Pancreas (tissue), 10 donors: ENCODE measurements at regions not wholly inside any gene's neighbourhood (a gene's known extent, or its start where the extent isn't known, plus 50 kb on each side); places are given as distances from the start of the nearest gene placed in this dataset.

ENCODE experiments used
- ATAC-seq, 4 donors: fragments of 200-7000 bp; cut with Tn5 transposase; one replicate each; pipeline versions ENCODE4 v1.8.0 to v1.9.1; 2020; ENCODE audit warnings: mild to moderate bottlenecking in 4 of 4, moderate library complexity in 4 of 4
- DNase-seq, 6 donors: peaks; one replicate each; pipeline ENCODE4 v3.0.0-alpha.2; 2020
- FAIRE-seq: peaks from 2 replicates; lab custom pipeline; 2012; peaks lifted over from hg19 to GRCh38; lab: Jason Lieb, UNC
- H3K27ac ChIP-seq, 4 donors: fragments of 200-600 bp; sonication (generic); 1 replicate in 3 of 4; 2 replicates in 1 of 4; pipeline versions ENCODE4 v1.5.0 to v1.8.0; 2020
- H3K27me3 ChIP-seq, 4 donors: fragments of 200-600 bp; one replicate each; pipeline ENCODE4 v1.8.0; 2021
- H3K36me3 ChIP-seq, 3 donors: fragments of 200-600 bp; sonication (generic) in 1 of 3; one replicate each; pipeline versions ENCODE4 v1.5.0 to v1.8.0; 2020 to 2021
- H3K4me1 ChIP-seq, 3 donors: fragments of 200-600 bp; one replicate each; pipeline ENCODE4 v1.8.0; 2021
- H3K4me3 ChIP-seq, 4 donors: fragments of 200-600 bp; sonication (generic) in 2 of 4; one replicate each; pipeline versions ENCODE4 v1.5.0 to v1.8.0; 2020 to 2021
- H3K9me3 ChIP-seq, 4 donors: fragments of 200-600 bp; one replicate each; pipeline ENCODE4 v1.8.0; 2021
- WGBS, 2 donors: extraction: QIAGEN DNeasy Blood & Tissue Kit; methylation state at CpG; one replicate each; pipeline ENCODE4 v1.1.7; 2013; 5-methylcytosine and 5-hydroxymethylcytosine counted together
- intact Hi-C, 3 donors: fragments of 100-400 bp; cut with DNase I; formaldehyde crosslinking; loops; one replicate each; pipeline versions ENCODE4 v1.11.1 to v1.14.2; 2022
- TF ChIP-seq, protein P1 (sequence below), 4 donors: fragments of 200-600 bp; sonication (generic) in 3 of 4; IDR thresholded peaks; one replicate each; pipeline versions ENCODE4 v1.5.0 to v1.8.0; 2021; ENCODE audit warnings: antibody characterized with exemption in 4 of 4
- donor health status: healthy with polysubstance abuse.
- donor health status: DM: no; HTN: no; CAD: no; lungs with moderate emphysema.
- donor health status: DM: no; HTN: no; CAD: no.
- donor health status: control.
- donor health status: control.
- donor health status: Bipolar disorder and iron deficiency.
- donor health status: DM: yes; HTN: yes; CAD: no.
- donor health status: DM: no; HTN: no; CAD: no.
- donor health status: DM: no; HTN: no; CAD: no.
- donor health status: DM: yes; HTN: yes; CAD: no.

DNA sequence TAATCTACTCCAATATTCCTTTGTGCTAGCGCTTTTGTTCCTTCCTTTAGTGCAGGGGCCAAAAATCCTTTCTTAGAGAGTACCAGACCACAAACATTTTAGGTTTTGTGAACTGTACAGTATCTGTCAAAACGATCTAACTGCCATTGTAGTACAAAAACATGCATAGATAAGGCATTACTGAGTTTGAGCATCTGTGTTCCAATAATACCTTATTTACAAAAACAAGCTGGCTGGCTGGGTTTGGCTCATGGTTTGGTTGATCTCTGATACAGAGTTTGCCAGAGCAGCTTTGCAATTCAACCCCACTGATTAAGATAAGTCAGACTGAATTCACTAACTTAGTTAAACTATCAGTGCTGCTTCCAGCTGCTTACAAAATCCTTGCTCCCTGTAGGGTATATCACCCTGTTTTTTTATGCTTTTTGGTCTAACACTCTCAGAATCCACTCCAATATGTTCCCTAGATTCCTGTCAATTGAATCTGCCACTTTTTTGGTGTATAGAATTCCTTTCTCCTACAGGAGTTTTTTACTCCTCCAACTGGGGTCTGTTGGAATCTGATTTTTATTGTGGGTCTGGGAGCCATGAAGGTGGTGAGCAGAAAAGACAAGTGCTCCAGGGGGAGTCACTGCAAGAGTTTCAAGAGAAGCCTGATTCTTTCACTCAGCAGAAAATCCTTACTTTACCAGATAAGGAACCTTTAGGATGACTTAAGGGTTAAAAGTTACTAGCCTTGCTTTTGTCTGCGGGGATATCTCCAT is 1399.4 kb downstream of the EFNB2 start:
- H3K27me3 ChIP-seq: no peaks in the 10 kb centered on the region
- no peaks in the 10 kb centered on the region for H3K9me3 ChIP-seq
- intact Hi-C loops: no loop called here
- FAIRE-seq (no peak), ATAC-seq (no peak), DNase-seq (no peak)
- no peaks in the 10 kb centered on the region for H3K4me1 ChIP-seq
- no peaks in the 10 kb centered on the region for H3K36me3 ChIP-seq
- H3K27ac ChIP-seq: no peak overlapping the region
- H3K4me3 ChIP-seq: no peak overlapping the region
- TF ChIP-seq, protein P1, sequence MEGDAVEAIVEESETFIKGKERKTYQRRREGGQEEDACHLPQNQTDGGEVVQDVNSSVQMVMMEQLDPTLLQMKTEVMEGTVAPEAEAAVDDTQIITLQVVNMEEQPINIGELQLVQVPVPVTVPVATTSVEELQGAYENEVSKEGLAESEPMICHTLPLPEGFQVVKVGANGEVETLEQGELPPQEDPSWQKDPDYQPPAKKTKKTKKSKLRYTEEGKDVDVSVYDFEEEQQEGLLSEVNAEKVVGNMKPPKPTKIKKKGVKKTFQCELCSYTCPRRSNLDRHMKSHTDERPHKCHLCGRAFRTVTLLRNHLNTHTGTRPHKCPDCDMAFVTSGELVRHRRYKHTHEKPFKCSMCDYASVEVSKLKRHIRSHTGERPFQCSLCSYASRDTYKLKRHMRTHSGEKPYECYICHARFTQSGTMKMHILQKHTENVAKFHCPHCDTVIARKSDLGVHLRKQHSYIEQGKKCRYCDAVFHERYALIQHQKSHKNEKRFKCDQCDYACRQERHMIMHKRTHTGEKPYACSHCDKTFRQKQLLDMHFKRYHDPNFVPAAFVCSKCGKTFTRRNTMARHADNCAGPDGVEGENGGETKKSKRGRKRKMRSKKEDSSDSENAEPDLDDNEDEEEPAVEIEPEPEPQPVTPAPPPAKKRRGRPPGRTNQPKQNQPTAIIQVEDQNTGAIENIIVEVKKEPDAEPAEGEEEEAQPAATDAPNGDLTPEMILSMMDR (IDR thresholded peaks at IDR 0.05): no peak
- WGBS, 2 donors: 40 to 55% methylated on average over 3 of the region's 3 CpGs

DNA sequence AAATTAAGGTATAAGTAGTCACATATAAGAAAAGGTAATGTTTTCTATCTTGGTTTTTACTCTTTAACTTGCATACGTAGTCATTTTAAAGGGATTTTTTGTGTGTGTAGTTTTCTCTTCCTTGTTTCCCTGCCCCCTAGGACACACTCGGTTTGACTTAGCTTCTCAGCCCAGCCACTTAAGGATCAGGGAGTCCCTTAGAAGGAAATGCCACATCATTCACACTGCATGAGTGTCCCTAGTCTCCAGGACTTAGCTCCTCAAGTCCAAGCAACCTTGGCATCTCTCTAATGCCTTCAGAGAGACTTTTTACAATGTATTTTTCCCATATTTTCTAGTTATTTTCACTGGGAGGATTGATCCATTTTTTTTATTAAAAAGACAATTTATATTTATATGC is 1407.7 kb downstream of the EFNB2 start:
- Histone ChIP-seq H3K4me1 (no peaks in the 10 kb centered on the region), H3K27ac (no peak overlapping the region), H3K9me3 (no peaks in the 10 kb centered on the region), H3K4me3 (no peak overlapping the region), H3K36me3 (no peaks in the 10 kb centered on the region), H3K27me3 (no peaks in the 10 kb centered on the region)
- intact Hi-C loops: no loop called here
- ATAC-seq: no peak
- no peak for FAIRE-seq
- 52 to 66% methylated on average over 2 of the region's 2 CpGs for WGBS, 2 donors
- DNase-seq: no peak
- TF ChIP-seq, protein P1 (IDR thresholded peaks at IDR 0.05): no peak

DNA sequence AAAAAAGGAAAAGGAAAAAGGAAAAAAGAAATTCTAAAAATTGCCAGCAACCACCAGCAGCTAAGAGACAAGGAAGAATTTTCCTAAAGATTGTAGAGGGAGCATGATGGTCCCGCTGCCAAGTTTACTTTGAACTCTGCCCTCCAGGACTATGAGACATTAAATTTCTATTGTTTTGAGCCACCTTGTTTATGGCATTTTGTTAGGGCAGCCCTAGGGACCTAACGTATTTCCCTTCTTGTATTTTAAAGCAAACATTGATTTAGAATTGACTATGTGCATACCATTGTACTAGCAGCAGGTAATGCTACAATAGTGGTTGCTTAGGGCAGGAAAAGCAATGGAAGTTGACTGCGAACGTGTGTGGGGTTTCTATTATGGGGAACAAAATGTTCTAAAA is 1414.2 kb downstream of the EFNB2 start:
- 53 to 76% methylated on average over 4 of the region's 4 CpGs for WGBS, 2 donors
- no peak for ATAC-seq

DNA sequence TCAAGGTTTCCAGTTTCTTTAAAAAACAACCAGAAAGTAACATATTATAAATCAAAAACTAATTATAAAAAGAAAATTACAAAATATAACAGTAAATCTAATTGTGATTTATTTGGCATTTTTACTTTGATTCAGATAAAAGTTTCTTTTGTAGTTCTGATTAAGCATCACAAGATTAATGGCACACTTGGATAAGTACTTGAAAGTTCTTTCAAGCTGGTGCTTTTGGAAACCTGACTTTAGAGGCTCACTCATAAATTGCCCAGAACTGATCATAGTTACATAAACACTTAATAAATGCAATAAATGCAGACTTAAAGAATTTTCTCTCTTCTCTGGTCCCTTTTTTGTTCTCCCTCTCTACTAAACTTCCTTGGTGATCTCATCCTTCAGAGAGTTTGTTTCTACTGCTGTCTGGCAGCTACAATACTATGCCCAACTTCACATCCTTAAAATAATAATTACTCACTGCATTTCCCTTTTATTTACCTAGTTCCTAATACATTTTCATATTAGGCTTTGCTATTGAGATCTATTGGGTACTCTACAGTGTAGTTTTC is 1417.0 kb downstream of the EFNB2 start:
- Histone ChIP-seq H3K4me3 (no peak overlapping the region), H3K27me3 (no peaks in the 10 kb centered on the region), H3K27ac (no peak overlapping the region), H3K36me3 (no peaks in the 10 kb centered on the region), H3K4me1 (no peaks in the 10 kb centered on the region), H3K9me3 (no peaks in the 10 kb centered on the region)
- ATAC-seq: no peak
- TF ChIP-seq, protein P1 (IDR thresholded peaks at IDR 0.05): no peak
- no peak for DNase-seq
- FAIRE-seq: no peak
- intact Hi-C loops: no loop called here

More for the DNA sequence above, 1414.2 kb downstream of the EFNB2 start:
- no peak overlapping the region for H3K27ac ChIP-seq
- intact Hi-C loops: no loop called here
- H3K27me3 ChIP-seq: no peaks in the 10 kb centered on the region
- H3K4me3 ChIP-seq: no peak overlapping the region
- no peak for DNase-seq
- TF ChIP-seq, protein P1 (IDR thresholded peaks at IDR 0.05): no peak
- FAIRE-seq: no peak
- no peaks in the 10 kb centered on the region for H3K36me3 ChIP-seq
- H3K9me3 ChIP-seq: no peaks in the 10 kb centered on the region
- no peaks in the 10 kb centered on the region for H3K4me1 ChIP-seq

DNA sequence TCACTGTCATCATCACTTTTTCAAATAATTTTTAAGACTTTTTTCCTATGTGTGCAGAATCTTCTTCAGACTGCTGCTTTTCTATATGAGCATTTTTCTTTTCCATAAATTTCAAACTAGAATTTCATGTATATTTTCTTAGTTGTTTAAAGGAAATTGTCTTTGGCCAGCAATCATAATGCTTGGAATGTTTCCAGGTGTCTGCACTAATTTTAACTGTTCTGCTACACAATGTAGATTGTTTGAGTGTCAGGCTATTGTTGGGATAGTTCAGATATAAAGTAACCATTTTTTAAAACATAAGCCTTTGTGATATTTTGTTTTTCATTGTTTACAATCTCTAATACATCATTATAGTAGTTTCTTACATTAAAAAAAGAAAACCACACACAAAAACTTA is 1418.5 kb downstream of the EFNB2 start:
- no peak for FAIRE-seq
- no peak for ATAC-seq
- no peaks in the 10 kb centered on the region for H3K36me3 ChIP-seq
- no peaks in the 10 kb centered on the region for H3K9me3 ChIP-seq
- intact Hi-C loops: no loop called here
- no peaks in the 10 kb centered on the region for H3K27me3 ChIP-seq
- TF ChIP-seq, protein P1 (IDR thresholded peaks at IDR 0.05): no peak
- no peak for DNase-seq
- no peaks in the 10 kb centered on the region for H3K4me1 ChIP-seq
- no peak overlapping the region for H3K27ac ChIP-seq
- no peak overlapping the region for H3K4me3 ChIP-seq
